ENCODE measurements at regions not wholly inside any gene's neighbourhood (a gene's known extent, or its start where the extent isn't known, plus 50 kb on each side); places are given as distances from the start of the nearest gene placed in this dataset.
A peak's percentile ranks its signal among the peaks of the same experiment; 100 is the strongest.

DNA sequence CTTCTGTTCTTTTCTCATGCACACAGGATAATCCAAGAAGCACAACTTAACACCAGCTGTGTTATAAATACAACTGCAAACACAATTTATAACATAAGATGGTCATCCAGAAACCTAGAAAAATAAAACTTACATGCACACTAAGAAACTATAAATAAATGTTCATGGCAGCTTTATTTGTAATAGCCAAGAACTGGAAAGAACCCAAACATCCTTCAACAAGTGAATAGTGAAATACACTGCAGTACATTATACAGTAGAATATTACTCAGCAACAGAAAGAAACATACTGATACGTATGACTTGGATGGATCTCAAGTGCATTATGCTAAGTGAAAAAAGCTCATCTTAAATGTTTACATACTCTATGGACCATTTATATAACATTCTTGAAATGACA is 132.7 kb downstream of the SPTSSA start:
- H3K9me3 ChIP-seq = no peaks in the 10 kb centered on the region
- no peak overlapping the region for H3K4me2 ChIP-seq
- TF ChIP-seq GATA3 (IDR thresholded peaks at IDR 0.05; ENCODE audit: borderline replicate concordance) (no peak), SREBF2 (IDR thresholded peaks at IDR 0.05) (no peak), EHMT2 (IDR thresholded peaks at IDR 0.05; ENCODE audit: low read depth) (no peak), CHD2 (IDR thresholded peaks at IDR 0.05; ENCODE audit: low read length, partially characterized antibody) (no peak), FOSL2 (IDR thresholded peaks at IDR 0.05) (no peak), FOSL2 (CRISPR knock-in tag; IDR thresholded peaks at IDR 0.05) (no peak), RAD21 (conservative IDR thresholded peaks at IDR 0.05 in 1 of 2, IDR thresholded peaks at IDR 0.05 in 1 of 2) (no peak), JUNB (IDR thresholded peaks at IDR 0.05) (no peak), JUN (IDR thresholded peaks at IDR 0.05) (no peak), ZNF302 (CRISPR knock-in tag; IDR thresholded peaks at IDR 0.05) (no peak), FOSB (CRISPR knock-in tag; IDR thresholded peaks at IDR 0.05) (no peak), POLR2A (IDR thresholded peaks at IDR 0.05; ENCODE audit: low read length) (no peak), SMC3 (IDR thresholded peaks at IDR 0.05) (no peak), KDM5A (IDR thresholded peaks at IDR 0.05) (no peak), HOXA7 (CRISPR knock-in tag; IDR thresholded peaks at IDR 0.05) (no peak), HEYL (CRISPR knock-in tag; IDR thresholded peaks at IDR 0.05) (no peak), HDAC2 (IDR thresholded peaks at IDR 0.05) (no peak)
- TF ChIP-seq, protein P1, sequence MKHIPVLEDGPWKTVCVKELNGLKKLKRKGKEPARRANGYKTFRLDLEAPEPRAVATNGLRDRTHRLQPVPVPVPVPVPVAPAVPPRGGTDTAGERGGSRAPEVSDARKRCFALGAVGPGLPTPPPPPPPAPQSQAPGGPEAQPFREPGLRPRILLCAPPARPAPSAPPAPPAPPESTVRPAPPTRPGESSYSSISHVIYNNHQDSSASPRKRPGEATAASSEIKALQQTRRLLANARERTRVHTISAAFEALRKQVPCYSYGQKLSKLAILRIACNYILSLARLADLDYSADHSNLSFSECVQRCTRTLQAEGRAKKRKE (CRISPR knock-in tag; IDR thresholded peaks at IDR 0.05; ENCODE audit: low read depth) = no peak
- TF ChIP-seq, protein P2, sequence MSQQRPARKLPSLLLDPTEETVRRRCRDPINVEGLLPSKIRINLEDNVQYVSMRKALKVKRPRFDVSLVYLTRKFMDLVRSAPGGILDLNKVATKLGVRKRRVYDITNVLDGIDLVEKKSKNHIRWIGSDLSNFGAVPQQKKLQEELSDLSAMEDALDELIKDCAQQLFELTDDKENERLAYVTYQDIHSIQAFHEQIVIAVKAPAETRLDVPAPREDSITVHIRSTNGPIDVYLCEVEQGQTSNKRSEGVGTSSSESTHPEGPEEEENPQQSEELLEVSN (IDR thresholded peaks at IDR 0.05; ENCODE audit: borderline replicate concordance, low read depth) = no peak
- TF ChIP-seq, protein P3, sequence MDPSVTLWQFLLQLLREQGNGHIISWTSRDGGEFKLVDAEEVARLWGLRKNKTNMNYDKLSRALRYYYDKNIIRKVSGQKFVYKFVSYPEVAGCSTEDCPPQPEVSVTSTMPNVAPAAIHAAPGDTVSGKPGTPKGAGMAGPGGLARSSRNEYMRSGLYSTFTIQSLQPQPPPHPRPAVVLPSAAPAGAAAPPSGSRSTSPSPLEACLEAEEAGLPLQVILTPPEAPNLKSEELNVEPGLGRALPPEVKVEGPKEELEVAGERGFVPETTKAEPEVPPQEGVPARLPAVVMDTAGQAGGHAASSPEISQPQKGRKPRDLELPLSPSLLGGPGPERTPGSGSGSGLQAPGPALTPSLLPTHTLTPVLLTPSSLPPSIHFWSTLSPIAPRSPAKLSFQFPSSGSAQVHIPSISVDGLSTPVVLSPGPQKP (IDR thresholded peaks at IDR 0.05; ENCODE audit: low read depth, low read length) = no peak
- no peak overlapping the region; a peak in 1 of 6 replicates for H3K27ac ChIP-seq
- H3K4me3 ChIP-seq = no peak overlapping the region
- DNase-seq (ENCODE audit: low read depth in 1 of 2, low spot score in 1 of 2) = no peak
- POLR2A ChIA-PET = no interaction called here
- peaks cover 33% of the 10 kb centered on the region for H3K4me1 ChIP-seq
- no peak for FAIRE-seq
- ATAC-seq = no peak
- CTCF ChIA-PET = interaction anchor here (0.8 to 5.4 kb wide), 7 partner anchors 8 to 1084 kb away, joined by 3 to 104 read pairs (median 3); no protein-coding TSS in a partner anchor
- WGBS (ENCODE audit: missing lambda C conversion rate) = 54% methylated on average over 1 of the region's 1 CpG

DNA sequence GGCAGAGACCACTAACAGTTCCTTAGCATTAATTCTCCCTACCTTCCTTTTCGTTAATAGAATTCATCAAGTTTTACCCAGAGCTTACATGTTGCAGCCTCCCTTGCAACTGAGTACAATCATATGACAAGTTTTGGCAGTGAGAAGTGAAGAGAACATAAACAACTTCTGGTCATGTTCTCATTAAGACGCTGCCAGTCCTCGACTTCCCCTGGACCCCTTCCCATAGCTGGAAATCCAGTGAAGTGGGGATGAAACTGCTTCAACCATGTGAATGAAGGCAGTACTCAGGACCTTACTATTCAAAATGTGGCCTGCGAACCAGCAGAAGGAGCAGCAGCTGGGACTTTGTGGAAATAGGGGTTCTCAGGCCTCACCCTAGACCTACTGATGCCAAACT is 133.9 kb downstream of the SPTSSA start:
- POLR2A ChIA-PET = no interaction called here
- TF ChIP-seq, protein P2 (IDR thresholded peaks at IDR 0.05; ENCODE audit: borderline replicate concordance, low read depth) = no peak
- no peak for TF ChIP-seq NPAS2 (CRISPR knock-in tag; IDR thresholded peaks at IDR 0.05; ENCODE audit: borderline replicate concordance)
- no peak overlapping the region for H3K4me3 ChIP-seq
- CTCF ChIA-PET = interaction anchor here (0.9 to 5.4 kb wide), 6 partner anchors 169 to 1085 kb away, joined by 3 to 104 read pairs (median 3); no protein-coding TSS in a partner anchor
- peaks cover 33% of the 10 kb centered on the region for H3K4me1 ChIP-seq
- ATAC-seq = no peak
- 83% methylated on average over 4 of the region's 4 CpGs for WGBS (ENCODE audit: missing lambda C conversion rate)
- DNase-seq (ENCODE audit: low read depth in 1 of 2, low spot score in 1 of 2) = no peak
- H3K27ac ChIP-seq = no peak overlapping the region
- no peak for FAIRE-seq
- H3K9me3 ChIP-seq = no peaks in the 10 kb centered on the region
- no peak overlapping the region for H3K4me2 ChIP-seq

DNA sequence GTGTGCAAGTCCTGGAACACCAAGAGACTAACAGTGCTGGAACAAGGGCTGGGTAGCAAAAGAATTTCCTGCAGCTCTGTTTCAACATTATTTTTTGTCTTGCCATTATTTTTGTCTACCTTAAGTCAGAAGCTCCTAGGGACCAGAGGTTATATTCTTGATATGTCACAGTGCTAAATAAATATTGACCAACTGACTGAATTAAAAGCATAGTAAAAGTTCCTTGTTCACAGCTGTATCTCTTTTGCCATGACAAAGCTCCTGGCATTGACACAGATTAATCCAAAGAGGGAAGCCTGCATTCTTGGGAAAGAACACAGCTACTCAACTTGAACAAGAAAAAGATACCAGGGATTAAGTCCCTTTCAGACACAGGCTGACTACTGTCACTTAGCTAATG is 136.5 kb downstream of the SPTSSA start:
- POLR2A ChIA-PET = no interaction called here
- no peak for TF ChIP-seq RCOR1 (IDR thresholded peaks at IDR 0.05; ENCODE audit: low read depth, low read length)
- no peak for TF ChIP-seq TFCP2L1 (CRISPR knock-in tag; IDR thresholded peaks at IDR 0.05)
- TF ChIP-seq KDM5A (IDR thresholded peaks at IDR 0.05) = no peak
- TF ChIP-seq SREBF2 (IDR thresholded peaks at IDR 0.05) = no peak
- TF ChIP-seq RAD21 (conservative IDR thresholded peaks at IDR 0.05 in 1 of 2, IDR thresholded peaks at IDR 0.05 in 1 of 2) = no peak
- no peak for TF ChIP-seq MAZ (IDR thresholded peaks at IDR 0.05; ENCODE audit: borderline replicate concordance, low read depth, low read length)
- TF ChIP-seq FOXS1 (CRISPR knock-in tag; IDR thresholded peaks at IDR 0.05) = no peak
- CTCF ChIA-PET = interaction anchor here (0.9 to 5.3 kb wide), 13 partner anchors 10 to 1751 kb away, joined by 3 to 23 read pairs (median 4); no protein-coding TSS in a partner anchor
- DNase-seq (ENCODE audit: low read depth in 1 of 2, low spot score in 1 of 2) (peak in 1 of 2 experiments; percentile 16), FAIRE-seq (no peak), ATAC-seq (no peak)
- peaks cover 11% of the 10 kb centered on the region; the same call in 2 of the 3 replicates for H3K4me1 ChIP-seq
- H3K4me2 ChIP-seq = peak overlapping the region; percentile 15; the same call in 2 of the 3 replicates
- peak overlapping the region; percentile 32 to 39; a peak in 3 of 6 replicates for H3K27ac ChIP-seq
- no peak overlapping the region for H3K4me3 ChIP-seq
- H3K9me3 ChIP-seq = no peaks in the 10 kb centered on the region
